Spleen (tissue), 11 donors: ENCODE measurements at regions not wholly inside any gene's neighbourhood (a gene's known extent, or its start where the extent isn't known, plus 50 kb on each side); places are given as distances from the start of the nearest gene placed in this dataset.

ENCODE experiments used
- DNase-seq: peaks from one replicate; pipeline ENCODE4 v3.0.0-alpha.2; 2020
- H3K27ac ChIP-seq, 8 donors: fragments of 200-600 bp; sonication (generic) in 7 of 8; 1 replicate in 4 of 8; 2 replicates in 4 of 8; pipeline versions ENCODE4 v1.5.0 to v1.8.0; 2016 to 2021; ENCODE audit warnings: inconsistent platforms in 4 of 8, mild to moderate bottlenecking in 4 of 8, moderate library complexity in 1 of 8
- H3K27me3 ChIP-seq, 7 donors: fragments of 200-600 bp; sonication (generic) in 6 of 7; replicated peaks in 1 of 7; 1 replicate in 4 of 7; 2 replicates in 3 of 7; pipeline versions ENCODE4 v1.5.0 to v1.8.0; 2016 to 2021; ENCODE audit warnings: inconsistent platforms in 3 of 7, mild to moderate bottlenecking in 1 of 7
- H3K36me3 ChIP-seq, 6 donors: fragments of 200-600 bp; sonication (generic) in 5 of 6; 1 replicate in 4 of 6; 2 replicates in 2 of 6; pipeline versions ENCODE4 v1.5.0 to v1.8.0; 2016 to 2021; ENCODE audit warnings: inconsistent platforms in 2 of 6
- H3K4me1 ChIP-seq, 6 donors: fragments of 200-600 bp; sonication (generic) in 5 of 6; 1 replicate in 3 of 6; 2 replicates in 3 of 6; pipeline versions ENCODE4 v1.5.0 to v1.8.0; 2016 to 2021; ENCODE audit warnings: inconsistent platforms in 3 of 6
- H3K4me3 ChIP-seq, 8 donors: fragments of 200-600 bp; sonication (generic) in 7 of 8; 1 replicate in 4 of 8; 2 replicates in 4 of 8; pipeline versions ENCODE4 v1.5.0 to v1.8.0; 2016 to 2021; ENCODE audit warnings: inconsistent platforms in 4 of 8, mild to moderate bottlenecking in 4 of 8, moderate library complexity in 2 of 8
- H3K9me3 ChIP-seq, 8 donors: fragments of 200-600 bp; sonication (generic) in 7 of 8; 1 replicate in 4 of 8; 2 replicates in 4 of 8; pipeline versions ENCODE4 v1.5.0 to v1.8.0; 2016 to 2021; ENCODE audit warnings: inconsistent platforms in 4 of 8
- POLR2A ChIP-seq, 3 donors: fragments of 450-650 bp; IDR thresholded peaks; one replicate each; pipeline ENCODE4 v1.5.1; 2017; ENCODE audit warnings: antibody characterized with exemption in 3 of 3, mild to moderate bottlenecking in 1 of 3
- POLR2AphosphoS5 ChIP-seq, 3 donors: sonication (generic); formaldehyde crosslinking; IDR thresholded peaks; one replicate each; pipeline ENCODE4 v1.5.1; 2017; ENCODE audit warnings: antibody characterized with exemption in 3 of 3
- WGBS, 5 donors: extraction: QIAGEN DNeasy Blood & Tissue Kit in 3 of 5; methylation state at CpG; one replicate each; pipeline versions ENCODE4 v1.1.5 to v1.1.7; 2013 to 2018; 5-methylcytosine and 5-hydroxymethylcytosine counted together
- intact Hi-C: fragments of 100-400 bp; cut with DNase I; formaldehyde crosslinking; loops from one replicate; pipeline ENCODE4 v1.15.0; 2023; ENCODE audit warnings: low total_unique reads
- TF ChIP-seq, protein P1 (sequence below), 11 experiments: fragments of 200-600 bp in 7 of 11; fragments of 450-650 bp in 4 of 11; sonication (generic) in 4 of 11; IDR thresholded peaks in 8 of 11; conservative IDR thresholded peaks in 3 of 11; 1 replicate in 7 of 11; 2 replicates in 4 of 11; pipeline versions ENCODE4 v1.4.0 to v1.8.0; 2016 to 2021; ENCODE audit warnings: antibody characterized with exemption in 11 of 11, inconsistent platforms in 4 of 11, mild to moderate bottlenecking in 1 of 11
- donor health status: healthy with polysubstance abuse.
- donor health status: DM: no; HTN: no; CAD: no; lungs with moderate emphysema.
- donor health status: DM: no; HTN: no; CAD: no.
- donor health status: Bipolar disorder and iron deficiency.
- donor health status: healthy.
- donor health status: DM: no; HTN: no; CAD: no.
- donor health status: DM: yes; HTN: yes; CAD: no.

DNA sequence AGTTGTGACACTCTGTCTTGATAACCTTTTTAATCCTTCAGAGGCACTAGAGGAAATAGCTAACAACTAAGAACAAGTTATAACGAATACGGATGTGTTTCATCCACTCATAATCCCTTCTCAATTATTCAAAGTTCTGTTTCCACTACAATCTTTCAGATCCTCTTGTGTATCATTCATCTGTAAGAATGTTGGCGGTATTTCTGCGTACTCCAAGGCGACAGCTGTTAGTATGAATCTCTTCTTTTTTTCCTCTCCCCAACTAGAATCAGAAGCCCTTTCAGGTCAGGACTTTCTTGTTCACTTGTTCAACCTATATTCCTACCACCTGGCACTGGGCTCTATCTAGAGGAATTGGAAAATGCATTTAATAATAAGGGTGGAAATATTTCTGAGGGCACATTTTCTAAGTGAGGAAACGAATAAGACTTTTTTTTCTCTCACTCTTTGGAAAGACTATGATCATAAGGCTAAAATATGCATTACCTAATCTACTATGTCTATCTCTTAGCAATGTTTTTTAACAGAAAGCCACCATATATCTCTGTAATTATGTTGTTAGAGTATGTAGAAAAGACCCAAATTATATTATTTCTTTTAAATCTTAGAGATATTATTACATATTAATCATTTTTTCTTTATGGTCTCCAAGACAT is 492.9 kb downstream of the PCDH20 start:
- WGBS, 5 donors, result 57 to 72% (median 65%) methylated on average over 6 of the region's 6 CpGs
- H3K9me3 ChIP-seq, result peaks cover 0 to under 1% (median 0%) of the 10 kb centered on the region in 8 donors
- no peaks in the 10 kb centered on the region for H3K36me3 ChIP-seq
- intact Hi-C loops, result no loop called here
- H3K27me3 ChIP-seq, result no peaks in the 10 kb centered on the region
- TF ChIP-seq, protein P1, sequence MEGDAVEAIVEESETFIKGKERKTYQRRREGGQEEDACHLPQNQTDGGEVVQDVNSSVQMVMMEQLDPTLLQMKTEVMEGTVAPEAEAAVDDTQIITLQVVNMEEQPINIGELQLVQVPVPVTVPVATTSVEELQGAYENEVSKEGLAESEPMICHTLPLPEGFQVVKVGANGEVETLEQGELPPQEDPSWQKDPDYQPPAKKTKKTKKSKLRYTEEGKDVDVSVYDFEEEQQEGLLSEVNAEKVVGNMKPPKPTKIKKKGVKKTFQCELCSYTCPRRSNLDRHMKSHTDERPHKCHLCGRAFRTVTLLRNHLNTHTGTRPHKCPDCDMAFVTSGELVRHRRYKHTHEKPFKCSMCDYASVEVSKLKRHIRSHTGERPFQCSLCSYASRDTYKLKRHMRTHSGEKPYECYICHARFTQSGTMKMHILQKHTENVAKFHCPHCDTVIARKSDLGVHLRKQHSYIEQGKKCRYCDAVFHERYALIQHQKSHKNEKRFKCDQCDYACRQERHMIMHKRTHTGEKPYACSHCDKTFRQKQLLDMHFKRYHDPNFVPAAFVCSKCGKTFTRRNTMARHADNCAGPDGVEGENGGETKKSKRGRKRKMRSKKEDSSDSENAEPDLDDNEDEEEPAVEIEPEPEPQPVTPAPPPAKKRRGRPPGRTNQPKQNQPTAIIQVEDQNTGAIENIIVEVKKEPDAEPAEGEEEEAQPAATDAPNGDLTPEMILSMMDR (IDR thresholded peaks at IDR 0.05 in 8 of 11, conservative IDR thresholded peaks at IDR 0.05 in 3 of 11), result no peak
- TF ChIP-seq POLR2A (IDR thresholded peaks at IDR 0.05) (no peak), POLR2AphosphoS5 (IDR thresholded peaks at IDR 0.05) (no peak)
- no peaks in the 10 kb centered on the region for H3K4me1 ChIP-seq
- H3K4me3 ChIP-seq, result no peak overlapping the region
- H3K27ac ChIP-seq, result no peak overlapping the region
- no peak for DNase-seq

DNA sequence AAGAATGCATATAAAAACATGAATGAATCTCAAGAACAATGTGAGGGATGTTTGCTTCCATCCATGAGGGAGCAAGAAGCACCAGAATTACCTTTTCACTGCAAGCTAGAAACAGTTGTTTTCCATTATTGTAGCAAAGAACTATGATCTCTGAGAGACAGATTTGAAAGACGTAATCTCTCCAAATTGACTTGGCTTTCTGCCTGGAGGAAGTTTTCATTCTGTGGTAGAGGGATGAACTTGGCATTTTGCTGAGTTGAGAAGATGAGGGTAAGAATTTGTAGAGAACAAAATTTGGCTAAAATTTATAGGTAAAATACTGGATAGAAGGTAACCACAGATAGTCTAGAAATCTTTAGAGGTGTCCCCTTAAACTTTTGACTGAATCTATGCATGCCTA is 496.8 kb downstream of the TDRD3 start:
- no peak for DNase-seq
- TF ChIP-seq POLR2A (IDR thresholded peaks at IDR 0.05) (no peak), POLR2AphosphoS5 (IDR thresholded peaks at IDR 0.05) (no peak)
- TF ChIP-seq, protein P1 (IDR thresholded peaks at IDR 0.05 in 8 of 11, conservative IDR thresholded peaks at IDR 0.05 in 3 of 11), result no peak
- no peaks in the 10 kb centered on the region for H3K27me3 ChIP-seq
- no peak overlapping the region for H3K27ac ChIP-seq
- no peak overlapping the region for H3K4me3 ChIP-seq
- H3K4me1 ChIP-seq, result no peaks in the 10 kb centered on the region
- H3K9me3 ChIP-seq, result no peaks in the 10 kb centered on the region
- intact Hi-C loops, result no loop called here
- no peaks in the 10 kb centered on the region for H3K36me3 ChIP-seq
- 40 to 77% (median 53%) methylated on average over 1 of the region's 1 CpG for WGBS, 5 donors

DNA sequence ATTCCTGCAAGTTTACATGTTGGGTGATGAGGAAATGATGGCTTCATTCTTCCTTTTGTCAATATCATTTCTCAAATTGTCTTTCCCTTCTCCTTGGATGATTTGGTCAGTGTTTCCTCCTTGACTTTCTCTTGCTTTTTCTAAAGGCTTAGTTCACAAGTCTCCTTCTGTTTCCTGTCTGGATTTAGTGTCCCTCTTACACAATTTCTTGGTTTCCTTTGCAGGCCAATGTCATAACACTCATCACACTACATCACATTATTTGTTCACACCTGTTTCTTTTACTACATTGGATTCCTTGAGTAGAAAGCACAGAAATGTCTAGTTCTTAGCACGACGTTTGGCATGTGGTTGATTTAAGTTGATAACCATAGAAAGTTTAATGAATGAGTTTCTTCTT is 490.7 kb downstream of the TDRD3 start:
- intact Hi-C loops, result no loop called here
- no peaks in the 10 kb centered on the region for H3K27me3 ChIP-seq
- H3K4me3 ChIP-seq, result no peak overlapping the region
- TF ChIP-seq POLR2A (IDR thresholded peaks at IDR 0.05) (no peak), POLR2AphosphoS5 (IDR thresholded peaks at IDR 0.05) (no peak)
- TF ChIP-seq, protein P1 (IDR thresholded peaks at IDR 0.05 in 8 of 11, conservative IDR thresholded peaks at IDR 0.05 in 3 of 11), result no peak
- H3K27ac ChIP-seq, result no peak overlapping the region
- DNase-seq, result no peak
- peaks cover 0 to 6% (median 0%) of the 10 kb centered on the region in 8 donors for H3K9me3 ChIP-seq
- WGBS, 5 donors, result 75 to 91% (median 84%) methylated on average over 2 of the region's 2 CpGs
- no peaks in the 10 kb centered on the region for H3K4me1 ChIP-seq
- H3K36me3 ChIP-seq, result no peaks in the 10 kb centered on the region

DNA sequence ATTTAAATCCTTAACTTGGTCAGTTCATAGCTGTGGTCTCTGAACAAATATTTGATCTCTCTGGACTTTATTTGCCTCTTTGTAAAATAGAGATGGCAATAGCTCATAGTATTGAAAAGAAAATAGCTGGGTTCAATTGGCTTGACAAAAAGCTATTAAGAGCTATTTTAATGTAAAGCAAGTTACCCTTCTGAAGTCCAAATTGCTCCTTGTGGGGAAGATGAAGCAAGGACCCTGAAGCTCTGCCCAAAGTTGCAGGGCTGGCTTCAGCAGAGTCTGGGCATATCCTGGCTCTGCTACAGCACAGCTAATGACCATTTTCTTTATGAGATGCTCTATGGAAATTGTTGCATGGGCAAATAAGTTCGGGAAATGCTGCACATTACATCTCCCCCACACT is 484.5 kb downstream of the TDRD3 start:
- intact Hi-C loops, result no loop called here
- no peak overlapping the region for H3K4me3 ChIP-seq
- TF ChIP-seq POLR2A (IDR thresholded peaks at IDR 0.05), result no peak
- TF ChIP-seq, protein P1 (IDR thresholded peaks at IDR 0.05 in 8 of 11, conservative IDR thresholded peaks at IDR 0.05 in 3 of 11), result no peak
- TF ChIP-seq POLR2AphosphoS5 (IDR thresholded peaks at IDR 0.05), result no peak
- no peak for DNase-seq
- H3K4me1 ChIP-seq, result no peaks in the 10 kb centered on the region
- peaks cover 0 to 7% (median 0%) of the 10 kb centered on the region in 8 donors for H3K9me3 ChIP-seq
- whole genome bisulfite sequencing, 5 donors, result 29 to 44% (median 41%) methylated on average over 1 of the region's 1 CpG
- H3K27me3 ChIP-seq, result no peaks in the 10 kb centered on the region
- no peak overlapping the region for H3K27ac ChIP-seq
- no peaks in the 10 kb centered on the region for H3K36me3 ChIP-seq
